Thoracic aorta (tissue), 2 donors: ENCODE measurements at regions not wholly inside any gene's neighbourhood (a gene's known extent, or its start where the extent isn't known, plus 50 kb on each side); places are given as distances from the start of the nearest gene placed in this dataset.
A peak's percentile ranks its signal among the peaks of the same experiment; 100 is the strongest.

Source experiments
- ATAC-seq: fragments of 150-250 bp; one replicate; pipeline ENCODE4 v1.8.0; 2017; ENCODE audit warnings: low read depth; ENCODE audit not compliant: insufficient number of reproducible peaks, low FRiP score
- DNase-seq: peaks from one replicate; pipeline ENCODE4 v3.0.0-alpha.2; 2020; ENCODE audit warnings: low spot score
- H3K27ac ChIP-seq, 2 donors: fragments of 200-600 bp; sonication (generic); 1 replicate in 1 of 2; 2 replicates in 1 of 2; pipeline ENCODE4 v1.5.1; 2016; ENCODE audit warnings: mild to moderate bottlenecking in 2 of 2, moderate library complexity in 2 of 2
- H3K27me3 ChIP-seq: fragments of 200-600 bp; sonication (generic); replicated peaks from 2 replicates; pipeline ENCODE4 v1.6.0; 2016; ENCODE audit warnings: mild to moderate bottlenecking; ENCODE audit not compliant: insufficient read depth
- H3K36me3 ChIP-seq: fragments of 200-600 bp; sonication (generic); one replicate; pipeline ENCODE4 v1.5.1; 2016
- H3K4me1 ChIP-seq, 2 donors: fragments of 200-600 bp; sonication (generic); 1 replicate in 1 of 2; 2 replicates in 1 of 2; pipeline versions ENCODE4 v1.5.1 to v1.6.0; 2016; ENCODE audit warnings: low read depth in 2 of 2, mild to moderate bottlenecking in 1 of 2; ENCODE audit not compliant: control insufficient read depth in 1 of 2
- H3K4me3 ChIP-seq: fragments of 200-600 bp; sonication (generic); 2 replicates; pipeline ENCODE4 v1.5.1; 2016; ENCODE audit warnings: mild to moderate bottlenecking
- H3K9me3 ChIP-seq: fragments of 200-600 bp; sonication (generic); 2 replicates; pipeline ENCODE4 v1.5.1; 2016
- CTCF ChIP-seq: fragments of 200-600 bp; sonication (generic); IDR thresholded peaks from one replicate; pipeline ENCODE4 v1.5.1; 2019; ENCODE audit warnings: antibody characterized with exemption

- ATAC-seq: no peak
- no peaks in the 10 kb centered on the region for H3K4me1 ChIP-seq
- no peak overlapping the region for H3K4me3 ChIP-seq
- H3K36me3 ChIP-seq: no peaks in the 10 kb centered on the region
- DNase-seq: no peak
- TF ChIP-seq CTCF: no peak
- H3K27ac ChIP-seq: no peak overlapping the region
- H3K27me3 ChIP-seq: no peaks in the 10 kb centered on the region
- no peaks in the 10 kb centered on the region for H3K9me3 ChIP-seq
Measured at GRCh38 chr4:170248576-170248975, 158.8 kb upstream of the AADAT start.

- ATAC-seq (no peak), DNase-seq (no peak)
- no peaks in the 10 kb centered on the region for H3K9me3 ChIP-seq
- H3K4me3 ChIP-seq: no peak overlapping the region
- no peaks in the 10 kb centered on the region for H3K27me3 ChIP-seq
- no peak for TF ChIP-seq CTCF
- H3K27ac ChIP-seq: no peak overlapping the region
- peaks cover 2 to 4% of the 10 kb centered on the region in 2 donors for H3K4me1 ChIP-seq
- H3K36me3 ChIP-seq: no peaks in the 10 kb centered on the region
Measured at GRCh38 chr4:170248029-170248428, 158.3 kb upstream of the AADAT start.

GRCh38 chr4:170247596-170247995 lies 157.8 kb upstream of the AADAT start:
- no peak overlapping the region for H3K27ac ChIP-seq
- no peaks in the 10 kb centered on the region for H3K9me3 ChIP-seq
- no peak for DNase-seq
- H3K4me1 ChIP-seq: peaks cover 4 to 8% of the 10 kb centered on the region in 2 donors
- H3K4me3 ChIP-seq: no peak overlapping the region
- H3K27me3 ChIP-seq: no peaks in the 10 kb centered on the region
- no peak for TF ChIP-seq CTCF
- no peak for ATAC-seq
- no peaks in the 10 kb centered on the region for H3K36me3 ChIP-seq

GRCh38 chr4:170243662-170244288 lies 154.0 kb upstream of the AADAT start:
- DNase-seq (no peak), ATAC-seq (no peak)
- no peaks in the 10 kb centered on the region for H3K27me3 ChIP-seq
- H3K36me3 ChIP-seq: no peaks in the 10 kb centered on the region
- peak overlapping the region in 1 of 2 donors; percentile 11 for H3K27ac ChIP-seq
- peaks cover 10 to 26% of the 10 kb centered on the region in 2 donors for H3K4me1 ChIP-seq
- H3K4me3 ChIP-seq: no peak overlapping the region
- TF ChIP-seq CTCF: no peak
- H3K9me3 ChIP-seq: no peaks in the 10 kb centered on the region

GRCh38 chr4:170242471-170242870 lies 152.7 kb upstream of the AADAT start:
- ATAC-seq: no peak
- Histone ChIP-seq H3K4me1 (peaks cover 10 to 26% of the 10 kb centered on the region in 2 donors), H3K27me3 (no peaks in the 10 kb centered on the region), H3K27ac (peak overlapping the region in 1 of 2 donors; percentile 36), H3K4me3 (no peak overlapping the region), H3K36me3 (no peaks in the 10 kb centered on the region), H3K9me3 (no peaks in the 10 kb centered on the region)
- TF ChIP-seq CTCF: no peak
- DNase-seq: no peak
